ENCODE measurements at regions not wholly inside any gene's neighbourhood (a gene's known extent, or its start where the extent isn't known, plus 50 kb on each side); places are given as distances from the start of the nearest gene placed in this dataset.

- TF ChIP-seq CTCF (IDR thresholded peaks at IDR 0.05) (no peak), POLR2A (IDR thresholded peaks at IDR 0.05) (no peak)
These were observed 81.1 kb downstream of the SOWAHC start for GRCh38 chr2:109695290-109695689.

Measured in lower leg skin (tissue), 3 donors.